ENCODE measurements at regions not wholly inside any gene's neighbourhood (a gene's known extent, or its start where the extent isn't known, plus 50 kb on each side); places are given as distances from the start of the nearest gene placed in this dataset.

GRCh38 chr15:93165734-93166470, 76.9 kb upstream of the RGMA start:
- TF ChIP-seq CTCF (IDR thresholded peaks at IDR 0.05; ENCODE audit: control extremely low read depth in 1 of 3, insufficient read depth in 1 of 3, low read depth in 1 of 3, low read length in 3 of 3) (no peak), POLR2A (IDR thresholded peaks at IDR 0.05; ENCODE audit: control extremely low read depth in 1 of 2, low read depth in 2 of 2, low read length in 2 of 2) (no peak), SIX5 (IDR thresholded peaks at IDR 0.05; ENCODE audit: low read depth, low read length) (no peak), CBX8 (IDR thresholded peaks at IDR 0.05; ENCODE audit: borderline replicate concordance, low read depth, low read length) (no peak), GABPA (IDR thresholded peaks at IDR 0.05; ENCODE audit: borderline replicate concordance, insufficient read depth, low read length) (no peak), CREB1 (IDR thresholded peaks at IDR 0.05) (no peak), JUND (IDR thresholded peaks at IDR 0.05; ENCODE audit: low read length) (no peak), JUN (IDR thresholded peaks at IDR 0.05; ENCODE audit: low read depth, low read length) (no peak), CBX5 (IDR thresholded peaks at IDR 0.05; ENCODE audit: low read depth, low read length) (no peak), FOSL1 (IDR thresholded peaks at IDR 0.05; ENCODE audit: insufficient read depth, low read depth, low read length) (no peak), TEAD4 (IDR thresholded peaks at IDR 0.05; ENCODE audit: low read depth, low read length) (no peak), NANOG (IDR thresholded peaks at IDR 0.05; ENCODE audit: insufficient read depth, low read depth, low read length, poor library complexity, severe bottlenecking) (no peak)

Data from H1 (cell line).